ENCODE measurements at regions not wholly inside any gene's neighbourhood (a gene's known extent, or its start where the extent isn't known, plus 50 kb on each side); places are given as distances from the start of the nearest gene placed in this dataset.
A peak's percentile ranks its signal among the peaks of the same experiment; 100 is the strongest.

DNA sequence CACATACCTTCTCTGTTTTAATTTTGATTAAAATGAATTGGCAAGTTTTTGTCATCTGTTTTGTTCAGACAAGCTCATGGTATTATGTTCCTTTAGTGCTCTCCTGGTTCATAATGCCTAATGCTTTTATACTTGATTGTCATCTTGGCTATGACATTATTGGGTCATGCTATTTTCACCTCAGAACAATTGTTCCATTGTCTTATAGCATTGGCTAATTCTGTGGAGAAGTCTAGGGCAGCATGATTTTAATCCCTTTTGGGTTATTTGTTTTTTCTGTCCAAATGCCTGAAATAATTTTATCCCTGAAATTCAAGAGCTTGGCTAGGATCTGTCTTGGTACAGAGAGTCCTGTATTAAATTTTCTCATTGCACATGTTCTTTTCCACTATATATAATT lies 83.8 kb upstream of the CCDC85A start:
- no peak for DNase-seq (ENCODE audit: low read depth in 1 of 2, low spot score in 1 of 2)
- H3K27ac ChIP-seq, result no peak overlapping the region
- no peaks in the 10 kb centered on the region for H3K9me3 ChIP-seq (ENCODE audit: low read depth)
- H3K27me3 ChIP-seq, result no peaks in the 10 kb centered on the region
- TF ChIP-seq, protein P1, sequence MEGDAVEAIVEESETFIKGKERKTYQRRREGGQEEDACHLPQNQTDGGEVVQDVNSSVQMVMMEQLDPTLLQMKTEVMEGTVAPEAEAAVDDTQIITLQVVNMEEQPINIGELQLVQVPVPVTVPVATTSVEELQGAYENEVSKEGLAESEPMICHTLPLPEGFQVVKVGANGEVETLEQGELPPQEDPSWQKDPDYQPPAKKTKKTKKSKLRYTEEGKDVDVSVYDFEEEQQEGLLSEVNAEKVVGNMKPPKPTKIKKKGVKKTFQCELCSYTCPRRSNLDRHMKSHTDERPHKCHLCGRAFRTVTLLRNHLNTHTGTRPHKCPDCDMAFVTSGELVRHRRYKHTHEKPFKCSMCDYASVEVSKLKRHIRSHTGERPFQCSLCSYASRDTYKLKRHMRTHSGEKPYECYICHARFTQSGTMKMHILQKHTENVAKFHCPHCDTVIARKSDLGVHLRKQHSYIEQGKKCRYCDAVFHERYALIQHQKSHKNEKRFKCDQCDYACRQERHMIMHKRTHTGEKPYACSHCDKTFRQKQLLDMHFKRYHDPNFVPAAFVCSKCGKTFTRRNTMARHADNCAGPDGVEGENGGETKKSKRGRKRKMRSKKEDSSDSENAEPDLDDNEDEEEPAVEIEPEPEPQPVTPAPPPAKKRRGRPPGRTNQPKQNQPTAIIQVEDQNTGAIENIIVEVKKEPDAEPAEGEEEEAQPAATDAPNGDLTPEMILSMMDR (IDR thresholded peaks at IDR 0.05; ENCODE audit: low read depth, low read length), result no peak
- no peaks in the 10 kb centered on the region for H3K36me3 ChIP-seq
- no peaks in the 10 kb centered on the region for H3K4me1 ChIP-seq (ENCODE audit: low read depth)
- H3K4me3 ChIP-seq, result no peak overlapping the region

- no peaks in the 10 kb centered on the region for H3K9me3 ChIP-seq (ENCODE audit: low read depth)
- no peaks in the 10 kb centered on the region for H3K36me3 ChIP-seq
- H3K4me1 ChIP-seq (ENCODE audit: low read depth), result no peaks in the 10 kb centered on the region
- no peak overlapping the region for H3K27ac ChIP-seq
- no peak overlapping the region for H3K4me3 ChIP-seq
- TF ChIP-seq, protein P1 (IDR thresholded peaks at IDR 0.05; ENCODE audit: low read depth, low read length), result no peak
- DNase-seq (ENCODE audit: low read depth in 1 of 2, low spot score in 1 of 2), result no peak
- H3K27me3 ChIP-seq, result no peaks in the 10 kb centered on the region
These were observed 82.9 kb upstream of the CCDC85A start for GRCh38 chr2:56100791-56101312.

DNA sequence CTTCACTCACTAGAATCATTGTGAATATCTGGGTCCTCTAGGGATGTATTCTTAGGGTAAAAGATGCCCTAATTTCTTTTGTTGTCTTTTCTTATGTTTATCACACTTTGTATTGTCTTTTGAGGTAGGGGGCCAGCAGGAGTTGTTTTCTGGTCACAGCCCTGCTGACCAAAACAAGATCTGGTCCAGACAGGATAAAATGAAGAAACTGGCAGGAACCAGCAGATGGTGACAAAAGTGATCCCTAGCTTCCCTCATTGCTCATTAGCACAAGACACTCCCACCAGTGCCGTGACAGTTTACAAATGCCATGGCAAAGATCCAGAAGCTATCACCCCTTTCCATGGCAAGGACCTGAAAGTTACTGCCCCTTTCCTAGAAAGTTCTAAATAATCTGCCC lies 81.7 kb upstream of the CCDC85A start:
- no peak overlapping the region for H3K4me3 ChIP-seq
- no peaks in the 10 kb centered on the region for H3K27me3 ChIP-seq

DNA sequence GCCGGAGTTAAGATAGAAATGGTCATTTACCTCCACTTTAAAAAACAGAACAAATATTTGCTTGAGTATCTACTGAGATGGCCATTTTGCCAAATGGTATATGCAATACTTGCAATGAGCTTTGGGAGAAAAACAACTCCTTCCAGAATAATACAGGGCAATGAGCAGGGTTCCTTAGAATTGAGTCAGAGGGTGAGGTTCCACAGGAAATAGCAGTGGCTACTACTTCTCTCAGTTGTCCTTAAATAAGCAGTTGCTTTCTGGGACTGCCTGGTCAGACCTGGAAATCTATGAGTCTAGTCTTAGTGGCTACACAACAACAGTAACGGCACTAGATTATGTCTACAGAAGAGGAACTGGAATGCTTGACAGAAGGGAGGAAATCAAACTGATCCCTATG lies 80.9 kb upstream of the CCDC85A start:
- peak in 1 of 2 donors; percentile 19 for DNase-seq (ENCODE audit: low read depth in 1 of 2, low spot score in 1 of 2)
- no peaks in the 10 kb centered on the region for H3K4me1 ChIP-seq (ENCODE audit: low read depth)
- TF ChIP-seq, protein P1 (IDR thresholded peaks at IDR 0.05; ENCODE audit: low read depth, low read length), result no peak
- no peak overlapping the region for H3K27ac ChIP-seq
- no peaks in the 10 kb centered on the region for H3K36me3 ChIP-seq
- H3K9me3 ChIP-seq (ENCODE audit: low read depth), result no peaks in the 10 kb centered on the region
- H3K4me3 ChIP-seq, result no peak overlapping the region
- no peaks in the 10 kb centered on the region for H3K27me3 ChIP-seq

More for the DNA sequence above, 81.7 kb upstream of the CCDC85A start:
- DNase-seq (ENCODE audit: low read depth in 1 of 2, low spot score in 1 of 2), result no peak
- Histone ChIP-seq H3K9me3 (ENCODE audit: low read depth) (no peaks in the 10 kb centered on the region), H3K27ac (no peak overlapping the region), H3K36me3 (no peaks in the 10 kb centered on the region), H3K4me1 (ENCODE audit: low read depth) (no peaks in the 10 kb centered on the region)
- TF ChIP-seq, protein P1 (IDR thresholded peaks at IDR 0.05; ENCODE audit: low read depth, low read length), result no peak

GRCh38 chr2:56104962-56105361 lies 78.8 kb upstream of the CCDC85A start:
- no peaks in the 10 kb centered on the region for H3K27me3 ChIP-seq
- TF ChIP-seq, protein P1 (IDR thresholded peaks at IDR 0.05; ENCODE audit: low read depth, low read length), result no peak
- no peak overlapping the region for H3K4me3 ChIP-seq
- H3K4me1 ChIP-seq (ENCODE audit: low read depth), result no peaks in the 10 kb centered on the region
- H3K36me3 ChIP-seq, result no peaks in the 10 kb centered on the region
- DNase-seq (ENCODE audit: low read depth in 1 of 2, low spot score in 1 of 2), result no peak
- H3K27ac ChIP-seq, result no peak overlapping the region
- H3K9me3 ChIP-seq (ENCODE audit: low read depth), result no peaks in the 10 kb centered on the region

Data from cardiac muscle cell (in vitro differentiated cells and primary cell).